ENCODE measurements at regions not wholly inside any gene's neighbourhood (a gene's known extent, or its start where the extent isn't known, plus 50 kb on each side); places are given as distances from the start of the nearest gene placed in this dataset.

DNA sequence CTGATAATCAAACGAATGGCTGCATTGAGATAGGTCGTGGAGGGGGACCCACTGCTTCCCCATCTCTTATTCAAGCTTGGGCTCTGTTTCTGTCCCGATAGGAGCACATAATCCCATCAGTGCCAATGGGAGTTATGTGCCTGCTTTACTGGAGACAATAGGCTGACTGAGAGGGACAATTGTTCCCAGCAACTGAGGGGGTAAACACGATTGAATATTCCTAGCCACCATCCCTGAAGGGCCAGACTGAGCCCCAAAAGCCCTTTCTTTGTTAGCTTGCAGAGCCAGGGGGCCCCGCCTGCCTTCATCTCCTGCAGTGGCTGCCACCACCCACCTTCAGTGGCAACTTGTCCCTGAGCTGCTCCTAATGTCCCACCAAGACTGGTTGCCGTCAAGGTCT lies 172.8 kb upstream of the NAV2 start:
- TF ChIP-seq EP300 (IDR thresholded peaks at IDR 0.05; ENCODE audit: low read depth) (no peak), POLR2A (IDR thresholded peaks at IDR 0.05) (no peak)

Measured in transverse colon (tissue), 1 donor.